ENCODE measurements at regions not wholly inside any gene's neighbourhood (a gene's known extent, or its start where the extent isn't known, plus 50 kb on each side); places are given as distances from the start of the nearest gene placed in this dataset.

- no peaks in the 10 kb centered on the region for H3K4me1 ChIP-seq (ENCODE audit: insufficient read depth, low read length)
- no peak overlapping the region for H3K4me3 ChIP-seq (ENCODE audit: low read length)
- H2AFZ ChIP-seq (ENCODE audit: low read depth, low read length) = no peak overlapping the region
- H3K27me3 ChIP-seq (ENCODE audit: insufficient read depth, low read length) = no peaks in the 10 kb centered on the region
- no peaks in the 10 kb centered on the region for H3K9me3 ChIP-seq (ENCODE audit: low read length)
- H3K36me3 ChIP-seq (ENCODE audit: insufficient read depth, low read length) = no peaks in the 10 kb centered on the region
Measured at GRCh38 chr2:80856227-80856626, 551.7 kb upstream of the LRRTM1 start.

- no peaks in the 10 kb centered on the region for H3K36me3 ChIP-seq (ENCODE audit: insufficient read depth, low read length)
- no peak overlapping the region for H3K4me3 ChIP-seq (ENCODE audit: low read length)
- no peak overlapping the region for H2AFZ ChIP-seq (ENCODE audit: low read depth, low read length)
- no peaks in the 10 kb centered on the region for H3K27me3 ChIP-seq (ENCODE audit: insufficient read depth, low read length)
- no peaks in the 10 kb centered on the region for H3K4me1 ChIP-seq (ENCODE audit: insufficient read depth, low read length)
- H3K9me3 ChIP-seq (ENCODE audit: low read length) = no peaks in the 10 kb centered on the region
Measured at GRCh38 chr2:80854831-80855230, 550.3 kb upstream of the LRRTM1 start.

- H3K4me1 ChIP-seq (ENCODE audit: insufficient read depth, low read length) = no peaks in the 10 kb centered on the region
- H3K36me3 ChIP-seq (ENCODE audit: insufficient read depth, low read length) = no peaks in the 10 kb centered on the region
- H3K4me3 ChIP-seq (ENCODE audit: low read length) = no peak overlapping the region
- no peaks in the 10 kb centered on the region for H3K27me3 ChIP-seq (ENCODE audit: insufficient read depth, low read length)
- H2AFZ ChIP-seq (ENCODE audit: low read depth, low read length) = no peak overlapping the region
- no peaks in the 10 kb centered on the region for H3K9me3 ChIP-seq (ENCODE audit: low read length)
Measured at GRCh38 chr2:80852808-80853139, 548.2 kb upstream of the LRRTM1 start.

GRCh38 chr2:80852079-80852807, 547.7 kb upstream of the LRRTM1 start:
- Histone ChIP-seq H3K9me3 (ENCODE audit: low read length) (no peaks in the 10 kb centered on the region), H3K27me3 (ENCODE audit: insufficient read depth, low read length) (no peaks in the 10 kb centered on the region)

GRCh38 chr2:80830891-80831290, 526.3 kb upstream of the LRRTM1 start:
- H3K4me1 ChIP-seq (ENCODE audit: insufficient read depth, low read length) = no peaks in the 10 kb centered on the region
- H2AFZ ChIP-seq (ENCODE audit: low read depth, low read length) = no peak overlapping the region
- H3K9me3 ChIP-seq (ENCODE audit: low read length) = no peaks in the 10 kb centered on the region
- H3K36me3 ChIP-seq (ENCODE audit: insufficient read depth, low read length) = no peaks in the 10 kb centered on the region
- H3K27me3 ChIP-seq (ENCODE audit: insufficient read depth, low read length) = no peaks in the 10 kb centered on the region
- H3K4me3 ChIP-seq (ENCODE audit: low read length) = no peak overlapping the region

More at GRCh38 chr2:80852079-80852807, 547.7 kb upstream of the LRRTM1 start:
- Histone ChIP-seq H3K4me1 (ENCODE audit: insufficient read depth, low read length) (no peaks in the 10 kb centered on the region), H3K4me3 (ENCODE audit: low read length) (no peak overlapping the region), H3K36me3 (ENCODE audit: insufficient read depth, low read length) (no peaks in the 10 kb centered on the region), H2AFZ (ENCODE audit: low read depth, low read length) (no peak overlapping the region)

- H3K36me3 ChIP-seq (ENCODE audit: insufficient read depth, low read length) = no peaks in the 10 kb centered on the region
- no peak overlapping the region for H3K4me3 ChIP-seq (ENCODE audit: low read length)
- H2AFZ ChIP-seq (ENCODE audit: low read depth, low read length) = no peak overlapping the region
- H3K9me3 ChIP-seq (ENCODE audit: low read length) = no peaks in the 10 kb centered on the region
- H3K4me1 ChIP-seq (ENCODE audit: insufficient read depth, low read length) = no peaks in the 10 kb centered on the region
- H3K27me3 ChIP-seq (ENCODE audit: insufficient read depth, low read length) = no peaks in the 10 kb centered on the region
Measured at GRCh38 chr2:80822999-80823398, 518.4 kb upstream of the LRRTM1 start.

- no peaks in the 10 kb centered on the region for H3K9me3 ChIP-seq (ENCODE audit: low read length)
- no peaks in the 10 kb centered on the region for H3K4me1 ChIP-seq (ENCODE audit: insufficient read depth, low read length)
- no peak overlapping the region for H2AFZ ChIP-seq (ENCODE audit: low read depth, low read length)
- no peaks in the 10 kb centered on the region for H3K27me3 ChIP-seq (ENCODE audit: insufficient read depth, low read length)
- no peak overlapping the region for H3K4me3 ChIP-seq (ENCODE audit: low read length)
- H3K36me3 ChIP-seq (ENCODE audit: insufficient read depth, low read length) = no peaks in the 10 kb centered on the region
Measured at GRCh38 chr2:80815259-80815658, 510.7 kb upstream of the LRRTM1 start.

- Histone ChIP-seq H3K4me3 (ENCODE audit: low read length) (no peak overlapping the region), H2AFZ (ENCODE audit: low read depth, low read length) (no peak overlapping the region), H3K4me1 (ENCODE audit: insufficient read depth, low read length) (no peaks in the 10 kb centered on the region), H3K36me3 (ENCODE audit: insufficient read depth, low read length) (no peaks in the 10 kb centered on the region), H3K27me3 (ENCODE audit: insufficient read depth, low read length) (no peaks in the 10 kb centered on the region), H3K9me3 (ENCODE audit: low read length) (no peaks in the 10 kb centered on the region)
Measured at GRCh38 chr2:80786584-80786983, 482.0 kb upstream of the LRRTM1 start.

GRCh38 chr2:80778704-80779103, 474.2 kb upstream of the LRRTM1 start:
- H3K36me3 ChIP-seq (ENCODE audit: insufficient read depth, low read length) = no peaks in the 10 kb centered on the region
- H3K27me3 ChIP-seq (ENCODE audit: insufficient read depth, low read length) = no peaks in the 10 kb centered on the region
- no peak overlapping the region for H3K4me3 ChIP-seq (ENCODE audit: low read length)
- no peaks in the 10 kb centered on the region for H3K9me3 ChIP-seq (ENCODE audit: low read length)
- no peaks in the 10 kb centered on the region for H3K4me1 ChIP-seq (ENCODE audit: insufficient read depth, low read length)
- no peak overlapping the region for H2AFZ ChIP-seq (ENCODE audit: low read depth, low read length)

- Histone ChIP-seq H3K36me3 (ENCODE audit: insufficient read depth, low read length) (no peaks in the 10 kb centered on the region), H3K9me3 (ENCODE audit: low read length) (no peaks in the 10 kb centered on the region), H2AFZ (ENCODE audit: low read depth, low read length) (no peak overlapping the region), H3K4me3 (ENCODE audit: low read length) (no peak overlapping the region), H3K4me1 (ENCODE audit: insufficient read depth, low read length) (no peaks in the 10 kb centered on the region), H3K27me3 (ENCODE audit: insufficient read depth, low read length) (no peaks in the 10 kb centered on the region)
Measured at GRCh38 chr2:80748592-80748991, 444.0 kb upstream of the LRRTM1 start.

GRCh38 chr2:80737047-80737446, 432.5 kb upstream of the LRRTM1 start:
- Histone ChIP-seq H3K36me3 (ENCODE audit: insufficient read depth, low read length) (no peaks in the 10 kb centered on the region), H3K4me3 (ENCODE audit: low read length) (no peak overlapping the region), H2AFZ (ENCODE audit: low read depth, low read length) (no peak overlapping the region), H3K9me3 (ENCODE audit: low read length) (no peaks in the 10 kb centered on the region), H3K27me3 (ENCODE audit: insufficient read depth, low read length) (no peaks in the 10 kb centered on the region), H3K4me1 (ENCODE audit: insufficient read depth, low read length) (no peaks in the 10 kb centered on the region)

GRCh38 chr2:80725001-80725400, 420.4 kb upstream of the LRRTM1 start:
- Histone ChIP-seq H2AFZ (ENCODE audit: low read depth, low read length) (no peak overlapping the region), H3K36me3 (ENCODE audit: insufficient read depth, low read length) (no peaks in the 10 kb centered on the region), H3K4me3 (ENCODE audit: low read length) (no peak overlapping the region), H3K4me1 (ENCODE audit: insufficient read depth, low read length) (no peaks in the 10 kb centered on the region), H3K27me3 (ENCODE audit: insufficient read depth, low read length) (no peaks in the 10 kb centered on the region), H3K9me3 (ENCODE audit: low read length) (no peaks in the 10 kb centered on the region)

- Histone ChIP-seq H3K4me3 (ENCODE audit: low read length) (no peak overlapping the region), H3K9me3 (ENCODE audit: low read length) (no peaks in the 10 kb centered on the region), H3K27me3 (ENCODE audit: insufficient read depth, low read length) (no peaks in the 10 kb centered on the region), H3K4me1 (ENCODE audit: insufficient read depth, low read length) (no peaks in the 10 kb centered on the region), H2AFZ (ENCODE audit: low read depth, low read length) (no peak overlapping the region), H3K36me3 (ENCODE audit: insufficient read depth, low read length) (no peaks in the 10 kb centered on the region)
Measured at GRCh38 chr2:80722803-80723202, 418.3 kb upstream of the LRRTM1 start.

- Histone ChIP-seq H2AFZ (ENCODE audit: low read depth, low read length) (no peak overlapping the region), H3K27me3 (ENCODE audit: insufficient read depth, low read length) (no peaks in the 10 kb centered on the region), H3K9me3 (ENCODE audit: low read length) (no peaks in the 10 kb centered on the region), H3K4me1 (ENCODE audit: insufficient read depth, low read length) (no peaks in the 10 kb centered on the region), H3K4me3 (ENCODE audit: low read length) (no peak overlapping the region), H3K36me3 (ENCODE audit: insufficient read depth, low read length) (no peaks in the 10 kb centered on the region)
Measured at GRCh38 chr2:80719607-80720006, 415.1 kb upstream of the LRRTM1 start.
